ES-I3 (cell line): ENCODE measurements at regions not wholly inside any gene's neighbourhood (a gene's known extent, or its start where the extent isn't known, plus 50 kb on each side); places are given as distances from the start of the nearest gene placed in this dataset.
"Not testable (repeated sequence)": the region's sequence is repeated elsewhere in the genome, so short reads cannot be mapped to it uniquely, and the experiment has no call there.

Experiments
- H3K36me3 ChIP-seq: 2 replicates; pipeline ENCODE4 v1.6.1; 2013; ENCODE audit warnings: mild to moderate bottlenecking, low read length, control low read depth, moderate library complexity; ENCODE audit not compliant: insufficient read depth
- H3K4me1 ChIP-seq: 2 replicates; pipeline ENCODE4 v1.6.1; 2013; ENCODE audit warnings: mild to moderate bottlenecking, control low read depth, low read length; ENCODE audit not compliant: insufficient read depth
- H3K9ac ChIP-seq: 2 replicates; pipeline ENCODE4 v1.6.1; 2013; ENCODE audit warnings: low read depth, mild to moderate bottlenecking, low read length, moderate library complexity
- H3K9me3 ChIP-seq: 2 replicates; pipeline ENCODE4 v1.6.1; 2013; ENCODE audit warnings: mild to moderate bottlenecking, low read length, moderate library complexity; ENCODE audit not compliant: control insufficient read depth, insufficient read depth

DNA sequence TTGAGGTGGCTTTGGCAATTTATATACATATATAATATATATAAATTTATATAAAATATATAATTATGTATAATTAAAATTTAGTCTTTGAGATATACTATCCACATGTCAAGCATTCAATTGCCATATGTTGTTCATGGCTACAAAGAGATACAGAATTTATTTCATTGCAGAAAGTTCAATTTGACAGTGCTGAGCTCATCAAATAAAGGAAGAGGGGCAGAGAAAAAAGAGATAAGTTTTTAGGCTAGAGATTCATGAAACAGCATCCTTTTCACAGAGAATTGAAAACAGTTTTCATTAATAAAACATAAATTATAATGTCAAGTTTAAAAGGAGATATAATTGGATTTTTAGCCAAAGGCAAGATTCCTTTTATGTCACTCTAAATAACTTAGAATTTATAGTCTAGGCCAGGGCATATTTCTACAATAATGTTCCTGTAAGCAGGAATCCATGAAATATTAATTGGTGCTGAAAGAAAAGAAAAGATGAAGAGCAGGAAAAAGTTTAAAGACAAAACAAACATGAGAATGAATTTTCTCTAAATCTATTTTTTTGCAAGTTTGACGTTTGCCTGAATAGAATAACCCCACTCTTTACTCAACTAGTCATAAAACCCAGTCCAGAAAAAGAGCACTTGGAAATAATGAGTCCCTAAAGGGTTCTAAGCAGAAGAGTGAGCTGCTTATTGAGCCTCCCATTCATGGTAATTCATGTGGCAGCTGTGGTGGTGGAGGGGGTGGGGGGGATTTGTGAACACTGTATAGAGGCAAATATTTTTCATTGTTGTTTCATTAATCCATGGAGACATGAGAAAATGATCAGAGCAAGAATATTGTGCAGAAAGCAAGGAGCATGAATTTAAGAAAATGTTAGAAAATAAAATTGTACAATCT, 1279.5 kb downstream of the CDH12 start:
- Histone ChIP-seq H3K9ac (no peak overlapping the region), H3K4me1 (no peaks in the 10 kb centered on the region), H3K36me3 (no peaks in the 10 kb centered on the region), H3K9me3 (no peaks in the 10 kb centered on the region)

DNA sequence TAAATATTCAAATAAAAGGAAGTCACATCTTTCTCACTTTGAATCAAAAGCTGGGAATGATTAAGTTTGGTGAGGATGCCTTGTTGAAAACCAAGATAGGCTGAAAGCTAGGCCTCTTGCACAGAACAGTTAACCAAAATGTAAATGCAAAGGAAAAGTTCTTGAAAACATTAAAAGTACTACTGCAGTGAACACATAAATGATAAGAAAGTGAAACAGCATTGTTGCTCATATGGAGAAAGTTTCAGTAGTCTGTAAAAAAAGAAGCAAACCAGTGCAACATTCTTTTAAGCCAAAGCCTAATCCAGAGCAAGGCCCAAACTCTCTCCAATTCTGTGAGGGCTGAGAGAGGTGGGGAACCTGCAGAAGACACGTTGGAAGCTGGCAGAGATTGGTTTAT, 1281.9 kb downstream of the CDH12 start:
- not testable (repeated sequence) for H3K4me1 ChIP-seq, H3K36me3 ChIP-seq, H3K9ac ChIP-seq, H3K9me3 ChIP-seq

DNA sequence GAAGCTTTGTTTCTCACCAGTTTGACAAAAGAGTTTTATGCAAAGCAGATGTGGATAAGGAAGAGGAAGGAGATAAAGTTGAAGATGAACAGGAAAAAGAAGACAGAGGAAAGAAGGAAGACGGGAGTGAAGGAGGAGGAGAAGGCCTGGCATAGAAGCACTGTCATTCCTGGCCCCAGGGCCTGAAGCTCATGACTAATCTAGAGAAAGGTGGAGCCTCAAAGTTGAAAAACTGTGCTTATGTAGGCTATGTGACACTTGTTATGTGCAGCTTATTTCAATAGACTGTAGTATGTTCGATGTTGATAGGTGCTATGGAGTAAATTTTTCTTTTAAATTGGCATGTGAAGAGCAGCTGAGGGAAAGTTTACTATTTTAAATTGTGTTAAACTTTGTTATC, 1294.0 kb downstream of the CDH12 start:
- H3K9ac ChIP-seq, H3K4me1 ChIP-seq, H3K36me3 ChIP-seq, H3K9me3 ChIP-seq: not testable (repeated sequence)

DNA sequence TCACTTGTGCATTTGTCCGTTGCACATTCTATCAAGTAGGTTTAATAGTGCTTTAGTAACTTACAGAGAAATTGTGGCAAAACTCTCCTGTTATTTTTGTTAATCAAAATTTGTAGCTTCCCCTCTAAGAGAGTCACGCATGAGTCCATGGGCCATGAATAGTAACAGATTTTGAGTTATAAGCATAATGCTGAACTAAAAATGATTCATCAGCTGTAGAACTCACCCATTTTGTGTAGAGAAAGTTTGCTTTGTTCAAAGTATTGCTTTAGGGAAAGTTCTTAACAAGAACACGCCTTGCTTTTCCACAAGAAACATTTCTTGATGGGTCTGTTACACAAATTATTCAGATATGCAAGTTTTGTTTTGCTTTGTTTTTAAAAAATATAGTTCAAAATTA, 1300.9 kb downstream of the CDH12 start:
- not testable (repeated sequence) for H3K9ac ChIP-seq, H3K9me3 ChIP-seq, H3K4me1 ChIP-seq, H3K36me3 ChIP-seq

DNA sequence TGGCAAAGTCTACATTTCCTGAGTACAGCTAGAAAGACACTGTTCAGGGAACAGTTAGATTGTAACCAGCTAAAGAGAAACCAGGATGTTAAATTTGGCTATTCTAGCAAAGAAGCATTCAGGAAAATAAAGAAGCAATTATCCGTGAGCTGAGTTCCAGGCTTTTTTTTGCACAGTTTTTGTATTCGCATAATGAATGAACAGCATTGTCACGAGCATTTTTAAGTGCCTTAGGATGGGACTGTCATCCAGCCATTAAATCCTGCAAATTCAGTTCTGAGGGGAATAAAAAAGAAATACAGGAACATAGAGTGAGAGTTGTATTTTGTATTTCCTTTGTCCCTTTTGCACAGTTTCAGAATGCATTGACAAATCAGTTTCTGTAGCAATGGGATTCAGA, 1302.2 kb downstream of the CDH12 start:
- H3K36me3 ChIP-seq, result not testable (repeated sequence)

DNA sequence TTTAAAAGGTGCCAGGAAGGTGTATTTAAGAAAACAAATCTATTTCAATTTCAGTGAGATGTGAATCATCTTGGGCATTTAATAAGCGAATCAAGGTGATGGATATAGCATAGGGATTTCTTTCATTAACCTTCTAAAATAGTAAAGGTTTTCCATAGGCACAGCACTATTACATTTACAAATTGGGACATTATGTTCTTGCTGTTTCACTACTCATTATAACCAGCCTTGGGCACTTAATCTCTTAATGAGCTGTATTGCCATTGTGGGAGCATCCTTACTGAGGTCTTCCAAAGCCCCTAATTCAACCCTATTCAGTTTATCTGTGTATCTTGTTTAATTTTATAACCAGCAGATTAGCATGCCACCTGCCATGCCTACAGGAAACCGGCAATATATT, 1305.5 kb downstream of the CDH12 start:
- H3K36me3 ChIP-seq, H3K4me1 ChIP-seq: not testable (repeated sequence)

More for the DNA sequence above, 1302.2 kb downstream of the CDH12 start:
- not testable (repeated sequence) for H3K9ac ChIP-seq, H3K9me3 ChIP-seq, H3K4me1 ChIP-seq

DNA sequence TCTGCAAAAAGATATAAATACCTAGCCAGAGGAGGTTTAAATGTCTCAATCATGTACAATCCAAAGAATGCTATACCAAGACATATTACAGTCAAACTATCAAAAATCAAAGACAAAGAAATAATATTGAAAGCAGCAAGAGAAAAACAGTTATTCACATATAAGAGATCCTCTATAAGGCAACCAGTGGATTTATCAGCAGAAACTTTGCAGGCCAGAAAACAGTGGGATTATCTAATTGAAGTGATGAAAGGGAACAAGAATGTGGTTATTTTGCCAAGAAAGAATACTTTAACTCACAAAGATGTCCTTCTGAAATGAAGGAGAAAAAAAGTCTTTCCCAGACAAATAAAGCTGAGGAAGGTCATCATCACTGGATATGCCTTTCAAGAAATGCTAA, 1318.0 kb downstream of the CDH12 start:
- not testable (repeated sequence) for H3K4me1 ChIP-seq, H3K9ac ChIP-seq, H3K9me3 ChIP-seq, H3K36me3 ChIP-seq

More for the DNA sequence above, 1305.5 kb downstream of the CDH12 start:
- H3K9ac ChIP-seq, H3K9me3 ChIP-seq: not testable (repeated sequence)

DNA sequence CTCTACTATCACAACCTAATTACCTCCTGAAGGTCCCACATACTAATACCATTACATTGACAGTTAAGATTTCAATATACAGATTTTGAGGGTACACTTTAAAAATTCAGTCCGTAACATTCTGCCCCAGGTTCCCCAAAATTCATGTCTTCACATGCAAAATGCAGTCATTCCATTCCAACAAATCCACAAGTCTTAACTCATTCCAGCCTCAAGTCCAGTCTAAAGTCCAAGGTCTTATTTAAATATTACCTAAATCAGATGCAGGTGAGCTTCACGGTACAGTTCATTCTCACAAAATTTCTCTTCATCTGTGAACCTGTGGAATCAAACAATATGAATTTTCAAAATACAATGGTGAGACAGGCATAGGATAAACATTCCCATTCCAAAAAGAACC, 1332.0 kb downstream of the CDH12 start:
- not testable (repeated sequence) for H3K9me3 ChIP-seq, H3K9ac ChIP-seq

DNA sequence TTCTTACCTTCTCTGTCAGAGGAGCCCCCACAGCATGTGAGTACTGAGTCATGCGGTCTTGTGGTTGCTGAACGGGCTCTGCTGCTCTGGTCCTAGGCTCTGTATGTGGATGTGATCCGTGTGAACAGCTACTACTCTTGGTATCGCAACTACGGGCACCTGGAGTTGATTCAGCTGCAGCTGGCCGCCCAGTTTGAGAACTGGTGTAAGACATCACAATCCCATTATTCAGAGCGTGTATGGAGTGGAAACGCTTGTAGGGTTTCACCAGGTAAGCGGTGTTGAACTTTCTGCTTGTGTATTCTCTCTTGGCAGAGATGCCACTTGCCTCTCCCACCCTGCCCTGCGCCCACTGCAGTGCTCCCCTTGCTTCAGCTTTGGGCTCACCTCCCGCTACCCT, 1356.2 kb downstream of the CDH12 start:
- not testable (repeated sequence) for H3K36me3 ChIP-seq, H3K4me1 ChIP-seq, H3K9ac ChIP-seq, H3K9me3 ChIP-seq

More for the DNA sequence above, 1332.0 kb downstream of the CDH12 start:
- H3K4me1 ChIP-seq, H3K36me3 ChIP-seq: not testable (repeated sequence)

DNA sequence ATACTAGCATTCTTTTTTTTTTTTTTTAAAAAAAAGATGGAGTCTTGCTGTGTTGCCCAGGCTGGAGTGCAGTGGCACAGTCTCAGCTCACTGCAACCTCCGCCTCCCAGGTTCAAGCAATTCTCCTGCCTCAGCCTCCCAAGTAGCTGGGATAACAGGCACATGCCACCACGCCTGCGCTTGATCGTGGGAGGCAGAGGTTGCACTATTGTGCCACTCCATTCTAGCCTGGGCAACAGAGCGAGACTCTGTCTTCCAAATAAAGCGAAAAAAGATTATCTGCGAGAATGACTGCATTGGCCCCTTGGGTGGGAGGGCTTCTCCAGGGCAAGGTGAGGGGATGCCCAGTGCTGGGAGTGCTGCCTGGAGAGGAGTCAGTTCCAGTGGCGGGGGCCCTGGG, 1357.1 kb downstream of the CDH12 start:
- H3K9ac ChIP-seq, H3K36me3 ChIP-seq, H3K9me3 ChIP-seq, H3K4me1 ChIP-seq: not testable (repeated sequence)

DNA sequence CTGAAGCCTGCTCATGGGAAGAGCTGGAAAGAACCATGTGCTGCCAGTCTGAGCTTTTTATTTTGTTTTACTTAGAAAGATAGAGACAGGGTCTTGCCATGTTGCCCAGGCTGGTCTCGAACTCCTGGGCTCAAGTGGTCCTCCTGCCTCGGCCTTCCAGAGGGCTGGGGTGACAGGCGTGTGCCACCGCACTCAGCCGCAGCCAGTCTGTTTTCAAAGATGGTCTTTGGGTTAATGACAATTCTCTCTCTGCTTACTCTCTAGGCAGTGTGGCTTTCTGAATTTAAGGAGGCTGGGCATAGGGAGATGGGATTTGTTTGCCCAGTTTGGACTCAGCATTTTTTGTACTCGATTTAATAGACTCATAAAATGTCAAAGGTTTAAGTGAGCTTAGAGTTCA, 1357.9 kb downstream of the CDH12 start:
- not testable (repeated sequence) for H3K9ac ChIP-seq, H3K36me3 ChIP-seq, H3K9me3 ChIP-seq

DNA sequence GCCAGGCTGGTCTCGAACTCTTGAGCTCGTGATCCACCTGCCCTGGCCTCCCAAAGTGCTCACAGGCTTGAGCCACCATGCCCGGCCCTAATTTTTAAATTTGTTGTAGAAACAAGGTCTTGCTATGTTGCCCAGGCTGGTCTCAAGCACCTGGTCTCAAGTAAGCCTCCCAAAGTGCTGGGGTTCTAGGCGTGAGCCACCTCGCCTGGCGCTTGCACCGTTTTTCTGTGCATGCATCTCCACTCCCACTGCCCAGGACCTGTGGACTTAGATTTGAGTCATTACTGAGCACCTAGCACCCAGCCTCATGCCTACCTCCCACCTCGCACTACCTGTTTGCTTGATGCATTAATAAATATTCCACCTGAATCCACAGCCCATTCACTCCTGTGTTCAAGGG, 1359.1 kb downstream of the CDH12 start:
- H3K36me3 ChIP-seq, H3K9ac ChIP-seq, H3K4me1 ChIP-seq, H3K9me3 ChIP-seq: not testable (repeated sequence)

More for the DNA sequence above, 1357.9 kb downstream of the CDH12 start:
- H3K4me1 ChIP-seq, result not testable (repeated sequence)

DNA sequence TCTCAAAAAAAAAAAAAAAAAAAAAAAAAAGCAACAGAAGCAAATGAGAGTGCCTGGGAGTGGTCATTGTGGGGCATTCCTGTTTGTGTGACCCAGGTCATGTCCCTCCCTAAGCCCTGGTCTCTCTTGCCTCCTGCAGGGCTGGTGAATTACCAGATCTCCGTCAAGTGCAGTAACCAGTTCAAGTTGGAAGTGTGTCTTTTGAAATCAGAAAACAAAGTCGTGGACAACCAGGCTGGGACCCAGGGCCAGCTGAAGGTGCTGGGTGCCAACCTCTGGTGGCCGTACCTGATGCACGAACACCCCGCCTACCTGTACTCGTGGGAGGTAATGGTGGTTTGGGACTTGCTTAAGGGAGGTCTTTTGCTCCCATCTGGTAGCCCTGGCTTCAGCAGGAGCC, 1362.0 kb downstream of the CDH12 start:
- H3K9me3 ChIP-seq, H3K9ac ChIP-seq, H3K36me3 ChIP-seq, H3K4me1 ChIP-seq: not testable (repeated sequence)

DNA sequence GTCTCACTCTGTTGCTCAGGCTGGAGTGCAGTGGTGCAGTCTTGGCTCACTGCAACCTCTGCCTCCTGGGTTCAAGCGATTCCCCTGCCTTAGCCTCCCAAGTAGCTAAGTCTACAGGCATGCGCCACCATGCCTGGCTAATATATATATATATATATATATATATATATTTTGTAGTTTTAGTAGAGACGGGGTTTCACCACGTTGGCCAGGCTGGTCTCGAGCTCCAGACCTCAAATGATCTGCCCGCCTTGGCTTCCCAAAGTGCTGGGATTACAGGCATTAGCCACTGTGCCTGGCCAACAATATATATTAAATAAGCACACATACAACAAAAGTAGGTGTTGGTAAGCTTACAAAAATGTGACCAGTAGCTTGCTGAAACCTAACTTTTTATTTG, 1364.3 kb downstream of the CDH12 start:
- not testable (repeated sequence) for H3K9me3 ChIP-seq, H3K36me3 ChIP-seq, H3K9ac ChIP-seq, H3K4me1 ChIP-seq

DNA sequence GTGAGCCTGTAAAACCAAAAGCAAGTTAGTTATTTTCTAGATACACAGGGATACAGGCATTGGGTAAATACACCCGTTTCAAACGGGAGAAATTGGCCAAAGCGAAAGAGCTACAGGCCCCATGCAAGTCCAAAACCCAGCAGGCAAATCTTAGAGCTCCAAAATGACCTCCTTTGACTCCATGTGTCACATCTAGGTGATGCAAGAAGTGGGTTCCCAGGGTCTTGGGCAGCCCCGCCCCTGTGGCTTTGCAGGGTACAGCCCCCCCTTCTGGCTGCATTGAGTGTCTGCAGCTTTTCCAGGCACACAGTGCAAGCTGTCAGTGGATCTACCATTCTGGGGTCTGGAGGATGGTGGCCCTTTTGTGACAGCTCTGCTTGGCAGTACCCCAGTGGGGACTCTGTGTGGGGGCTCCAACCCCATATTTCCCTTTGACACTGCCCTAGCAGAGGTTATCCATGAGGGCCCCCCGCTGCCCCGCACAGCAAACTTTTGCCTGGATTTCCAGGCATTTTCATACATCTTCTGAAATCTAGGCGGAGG, 1367.6 kb downstream of the CDH12 start:
- not testable (repeated sequence) for H3K4me1 ChIP-seq, H3K36me3 ChIP-seq, H3K9me3 ChIP-seq, H3K9ac ChIP-seq
